OCI-LY3 (cell line): ENCODE measurements at regions not wholly inside any gene's neighbourhood (a gene's known extent, or its start where the extent isn't known, plus 50 kb on each side); places are given as distances from the start of the nearest gene placed in this dataset.

Source experiments
- H2AFZ ChIP-seq: fragments of 200-600, 300-600 bp; shearing (Covaris generic); 2 replicates; pipeline ENCODE4 v1.6.0; 2014; ENCODE audit warnings: antibody characterized with exemption, low read depth, low read length
- H3K27ac ChIP-seq: fragments of 200-600, 300-600 bp; sonication (generic); 2 replicates; pipeline ENCODE4 v1.5.1; 2014; ENCODE audit warnings: mild to moderate bottlenecking, low read length, moderate library complexity, mixed read lengths
- H3K27me3 ChIP-seq: fragments of 200-600, 300-600 bp; sonication (generic); 2 replicates; pipeline ENCODE4 v1.6.1; 2014; ENCODE audit warnings: low read depth, low read length, mixed read lengths
- H3K36me3 ChIP-seq: fragments of 200-600, 300-600 bp; sonication (generic); replicated peaks from 2 replicates; pipeline ENCODE3; 2014; ENCODE audit warnings: low read depth, low read length, mixed read lengths
- H3K4me1 ChIP-seq: fragments of 300-600, 200-600 bp; sonication (generic); 2 replicates; pipeline ENCODE4 v1.6.1; 2014; ENCODE audit warnings: low read length, mixed read lengths
- H3K4me2 ChIP-seq: fragments of 200-600, 300-600 bp; sonication (generic); 2 replicates; pipeline ENCODE4 v1.6.1; 2014; ENCODE audit warnings: low read length, mixed read lengths
- H3K4me3 ChIP-seq: fragments of 300-600, 200-600 bp; sonication (generic); 2 replicates; pipeline ENCODE4 v1.5.1; 2014; ENCODE audit warnings: antibody characterized with exemption, mild to moderate bottlenecking, low read length, moderate library complexity
- H3K79me2 ChIP-seq: fragments of 300-600, 200-600 bp; shearing (Covaris generic); 2 replicates; pipeline ENCODE4 v1.6.1; 2014; ENCODE audit warnings: mild to moderate bottlenecking, low read length, mixed read lengths
- H3K9ac ChIP-seq: fragments of 300-600, 200-600 bp; shearing (Covaris generic); 2 replicates; pipeline ENCODE4 v1.6.0; 2014; ENCODE audit warnings: mild to moderate bottlenecking, low read length, moderate library complexity
- H3K9me3 ChIP-seq: fragments of 200-600, 300-600 bp; shearing (Covaris generic); 2 replicates; pipeline ENCODE4 v1.6.1; 2014; ENCODE audit warnings: low read length, mixed read lengths; ENCODE audit not compliant: insufficient read depth
- H4K20me1 ChIP-seq: fragments of 200-600, 300-600 bp; sonication (generic); 2 replicates; pipeline ENCODE4 v1.6.1; 2016; ENCODE audit warnings: low read length, mixed read lengths; ENCODE audit not compliant: insufficient read depth
- EZH2phosphoT487 ChIP-seq: fragments of 200-600 bp; shearing (Covaris generic); IDR thresholded peaks from 2 replicates; pipeline ENCODE4 v1.6.1; 2018; ENCODE audit warnings: antibody characterized with exemption, mixed run types, low read depth
- TF ChIP-seq, protein P1 (sequence below): fragments of 200-600, 300-600 bp; sonication (generic); IDR thresholded peaks from 2 replicates; pipeline ENCODE4 v1.5.1; 2014; ENCODE audit warnings: antibody characterized with exemption, low read length, low read depth

DNA sequence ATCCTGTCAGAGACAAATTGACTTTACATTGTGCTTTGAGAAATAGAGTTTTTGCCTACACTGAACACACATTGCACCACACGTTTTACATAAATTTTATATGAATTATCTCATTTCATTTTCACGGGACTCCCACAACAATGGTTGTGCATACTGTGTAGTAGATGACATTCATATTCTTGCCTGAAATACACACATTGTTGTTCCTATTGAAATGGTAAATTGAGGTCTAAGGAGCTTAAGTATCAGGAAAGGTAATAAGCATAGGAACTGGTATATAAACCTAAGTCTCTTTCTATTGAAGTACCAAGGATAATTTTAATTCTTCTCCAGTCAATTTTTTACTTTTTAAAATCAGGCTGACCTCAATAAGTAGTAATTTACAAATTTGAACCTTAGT, 473.7 kb upstream of the DEPDC1 start:
- Histone ChIP-seq H4K20me1 (no peaks in the 10 kb centered on the region), H3K4me1 (no peaks in the 10 kb centered on the region), H2AFZ (no peak overlapping the region), H3K9ac (no peak overlapping the region), H3K9me3 (no peaks in the 10 kb centered on the region), H3K79me2 (no peaks in the 10 kb centered on the region), H3K4me3 (no peak overlapping the region), H3K27ac (no peak overlapping the region), H3K36me3 (no peaks in the 10 kb centered on the region), H3K27me3 (no peaks in the 10 kb centered on the region), H3K4me2 (no peak overlapping the region)
- TF ChIP-seq, protein P1, sequence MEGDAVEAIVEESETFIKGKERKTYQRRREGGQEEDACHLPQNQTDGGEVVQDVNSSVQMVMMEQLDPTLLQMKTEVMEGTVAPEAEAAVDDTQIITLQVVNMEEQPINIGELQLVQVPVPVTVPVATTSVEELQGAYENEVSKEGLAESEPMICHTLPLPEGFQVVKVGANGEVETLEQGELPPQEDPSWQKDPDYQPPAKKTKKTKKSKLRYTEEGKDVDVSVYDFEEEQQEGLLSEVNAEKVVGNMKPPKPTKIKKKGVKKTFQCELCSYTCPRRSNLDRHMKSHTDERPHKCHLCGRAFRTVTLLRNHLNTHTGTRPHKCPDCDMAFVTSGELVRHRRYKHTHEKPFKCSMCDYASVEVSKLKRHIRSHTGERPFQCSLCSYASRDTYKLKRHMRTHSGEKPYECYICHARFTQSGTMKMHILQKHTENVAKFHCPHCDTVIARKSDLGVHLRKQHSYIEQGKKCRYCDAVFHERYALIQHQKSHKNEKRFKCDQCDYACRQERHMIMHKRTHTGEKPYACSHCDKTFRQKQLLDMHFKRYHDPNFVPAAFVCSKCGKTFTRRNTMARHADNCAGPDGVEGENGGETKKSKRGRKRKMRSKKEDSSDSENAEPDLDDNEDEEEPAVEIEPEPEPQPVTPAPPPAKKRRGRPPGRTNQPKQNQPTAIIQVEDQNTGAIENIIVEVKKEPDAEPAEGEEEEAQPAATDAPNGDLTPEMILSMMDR: no peak

DNA sequence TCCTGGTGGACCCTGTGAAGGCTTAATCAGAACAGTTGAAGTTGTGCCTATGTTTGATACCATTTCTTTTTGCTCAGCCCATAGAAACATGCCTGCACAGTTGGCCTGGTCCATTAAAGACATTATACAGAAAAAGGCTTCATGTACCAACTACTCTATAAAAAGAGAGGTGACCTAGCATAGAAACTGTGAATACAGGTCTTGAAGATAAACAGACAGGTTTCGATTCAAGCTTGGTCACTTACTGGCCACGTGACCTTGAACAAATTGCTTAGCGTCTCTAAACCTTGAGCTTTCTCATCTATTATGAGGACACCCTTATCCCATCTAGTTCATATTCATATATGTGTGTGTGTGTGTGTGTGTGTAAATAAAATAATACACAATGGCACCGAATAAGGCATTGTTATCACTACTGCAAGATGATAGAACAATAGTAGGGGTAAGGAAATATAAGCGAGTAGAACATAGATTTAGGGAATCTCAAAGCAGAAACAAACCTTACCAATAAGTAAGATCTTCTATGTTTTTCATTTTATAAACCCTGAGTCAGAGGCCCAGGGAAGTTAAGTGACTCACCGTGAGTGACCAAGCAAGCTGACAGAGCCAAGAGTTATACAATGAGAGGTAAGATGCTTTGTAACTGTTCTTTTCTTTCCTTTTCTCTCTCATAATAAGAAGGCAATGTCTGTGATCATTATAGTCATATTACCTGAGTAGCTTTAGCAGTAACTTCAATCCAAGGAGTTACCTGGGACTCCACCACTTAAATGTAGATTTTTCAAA, 476.8 kb upstream of the DEPDC1 start:
- Histone ChIP-seq H3K27ac (no peak overlapping the region), H3K36me3 (no peaks in the 10 kb centered on the region), H3K4me2 (no peak overlapping the region), H2AFZ (no peak overlapping the region), H3K27me3 (no peaks in the 10 kb centered on the region), H4K20me1 (no peaks in the 10 kb centered on the region), H3K9ac (no peak overlapping the region), H3K9me3 (no peaks in the 10 kb centered on the region), H3K4me3 (no peak overlapping the region), H3K4me1 (no peaks in the 10 kb centered on the region), H3K79me2 (no peaks in the 10 kb centered on the region)
- no peak for TF ChIP-seq EZH2phosphoT487
- TF ChIP-seq, protein P1: no peak

GRCh38 chr1:68974447-68974846, 477.6 kb upstream of the DEPDC1 start:
- Histone ChIP-seq H3K4me1 (no peaks in the 10 kb centered on the region), H3K36me3 (no peaks in the 10 kb centered on the region), H2AFZ (no peak overlapping the region), H4K20me1 (no peaks in the 10 kb centered on the region), H3K27ac (no peak overlapping the region), H3K4me2 (no peak overlapping the region), H3K9ac (no peak overlapping the region), H3K79me2 (no peaks in the 10 kb centered on the region), H3K9me3 (no peaks in the 10 kb centered on the region), H3K4me3 (no peak overlapping the region), H3K27me3 (no peaks in the 10 kb centered on the region)
- no peak for TF ChIP-seq EZH2phosphoT487
- TF ChIP-seq, protein P1: no peak

DNA sequence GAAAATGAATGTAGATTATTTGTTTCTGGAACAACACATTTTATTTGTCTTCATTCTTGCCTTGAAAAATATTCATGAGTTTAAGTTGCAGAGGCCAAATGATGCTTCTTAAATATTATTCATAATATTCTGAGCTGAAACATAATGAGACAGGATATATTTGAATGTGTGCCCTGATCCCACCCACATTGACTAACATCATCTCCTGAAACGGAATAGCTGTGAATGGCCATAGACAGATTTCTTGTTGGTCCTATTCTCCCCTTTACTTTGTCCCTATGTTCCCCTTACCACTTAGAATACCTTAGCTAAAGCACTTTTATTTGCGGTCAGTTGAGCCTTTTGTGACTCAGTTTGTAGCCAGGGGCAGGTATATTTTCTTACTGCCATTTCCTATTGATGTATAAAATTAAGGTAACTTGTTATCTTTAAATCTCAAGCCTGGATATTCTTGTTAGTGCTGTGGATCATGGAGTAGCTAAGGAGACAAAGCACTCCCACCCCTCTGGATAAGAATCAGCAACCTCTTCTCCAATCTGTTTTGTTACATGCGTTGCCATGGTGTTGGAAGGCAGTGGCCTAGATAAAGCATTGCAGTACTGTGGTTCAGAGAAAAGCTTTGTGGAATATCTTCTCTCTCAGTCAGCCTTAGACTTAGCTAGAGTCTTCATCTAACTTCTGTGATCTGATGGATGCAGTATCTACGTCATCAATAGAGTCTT, 478.5 kb upstream of the DEPDC1 start:
- no peaks in the 10 kb centered on the region for H3K79me2 ChIP-seq
- no peaks in the 10 kb centered on the region for H3K9me3 ChIP-seq
- TF ChIP-seq, protein P1: no peak
- TF ChIP-seq EZH2phosphoT487: no peak
- H3K36me3 ChIP-seq: no peaks in the 10 kb centered on the region
- H3K4me1 ChIP-seq: no peaks in the 10 kb centered on the region
- no peaks in the 10 kb centered on the region for H4K20me1 ChIP-seq
- H3K4me3 ChIP-seq: no peak overlapping the region
- H3K27me3 ChIP-seq: no peaks in the 10 kb centered on the region
- H3K27ac ChIP-seq: no peak overlapping the region
- H2AFZ ChIP-seq: no peak overlapping the region
- no peak overlapping the region for H3K9ac ChIP-seq
- H3K4me2 ChIP-seq: no peak overlapping the region
